Astrocyte (in vitro differentiated cells and primary cell): ENCODE measurements at regions not wholly inside any gene's neighbourhood (a gene's known extent, or its start where the extent isn't known, plus 50 kb on each side); places are given as distances from the start of the nearest gene placed in this dataset.

Experiments used
- DNase-seq: peaks from one replicate; pipeline ENCODE4 v3.0.0-alpha.2; 2010; ENCODE audit warnings: low read depth
- FAIRE-seq: peaks from 2 replicates; lab custom pipeline; 2011; peaks lifted over from hg19 to GRCh38; lab: Jason Lieb, UNC
- H2AFZ ChIP-seq: 2 replicates; pipeline ENCODE4 v1.6.0; 2012; ENCODE audit warnings: low read depth, low read length, inconsistent platforms
- H3K27ac ChIP-seq: 2 replicates; pipeline ENCODE4 v1.5.1; 2011; ENCODE audit warnings: low read depth, low read length, inconsistent platforms
- H3K27me3 ChIP-seq: 2 replicates; pipeline ENCODE4 v1.6.0; 2011; ENCODE audit warnings: low read length, inconsistent platforms; ENCODE audit not compliant: insufficient read depth
- H3K36me3 ChIP-seq: 2 replicates; pipeline ENCODE4 v1.5.1; 2011; ENCODE audit warnings: low read length, inconsistent platforms; ENCODE audit not compliant: insufficient read depth
- H3K4me1 ChIP-seq: 2 replicates; pipeline ENCODE4 v1.5.1; 2011; ENCODE audit warnings: low read length, inconsistent platforms; ENCODE audit not compliant: insufficient read depth
- H3K4me2 ChIP-seq: 2 replicates; pipeline ENCODE4 v1.6.0; 2012; ENCODE audit warnings: low read length, inconsistent platforms
- H3K4me3 ChIP-seq: 2 replicates; pipeline ENCODE4 v1.5.1; 2011; ENCODE audit warnings: low read depth, mild to moderate bottlenecking, low read length, inconsistent platforms; ENCODE audit not compliant: insufficient read depth
- H3K79me2 ChIP-seq: 2 replicates; pipeline ENCODE4 v1.6.0; 2012; ENCODE audit warnings: mild to moderate bottlenecking, low read length, inconsistent platforms; ENCODE audit not compliant: insufficient read depth
- H3K9ac ChIP-seq: 2 replicates; pipeline ENCODE4 v1.6.0; 2012; ENCODE audit warnings: mild to moderate bottlenecking, low read length, inconsistent platforms
- H3K9me3 ChIP-seq: 2 replicates; pipeline ENCODE4 v1.5.1; 2012; ENCODE audit warnings: low read depth, mild to moderate bottlenecking, low read length, inconsistent platforms; ENCODE audit not compliant: insufficient read depth
- H4K20me1 ChIP-seq: 2 replicates; pipeline ENCODE4 v1.6.0; 2012; ENCODE audit warnings: low read length, inconsistent platforms; ENCODE audit not compliant: insufficient read depth
- H3K27ac Mint-ChIP-seq: one replicate; pipeline ENCODE4 v1.8.0; 2021; ENCODE audit warnings: mild to moderate bottlenecking, mixed read lengths; ENCODE audit not compliant: unreplicated experiment
- H3K27me3 Mint-ChIP-seq: one replicate; pipeline ENCODE4 v1.8.0; 2021; ENCODE audit warnings: low read depth, mixed read lengths; ENCODE audit not compliant: unreplicated experiment
- H3K36me3 Mint-ChIP-seq: one replicate; pipeline ENCODE4 v1.8.0; 2021; ENCODE audit warnings: low read depth, mixed read lengths; ENCODE audit not compliant: unreplicated experiment
- H3K4me1 Mint-ChIP-seq: one replicate; pipeline ENCODE4 v1.8.0; 2021; ENCODE audit warnings: low read depth, mixed read lengths; ENCODE audit not compliant: unreplicated experiment
- H3K4me3 Mint-ChIP-seq: one replicate; pipeline ENCODE4 v1.8.0; 2021; ENCODE audit warnings: mild to moderate bottlenecking, moderate library complexity, mixed read lengths; ENCODE audit not compliant: unreplicated experiment
- H3K9me3 Mint-ChIP-seq: one replicate; pipeline ENCODE4 v1.8.0; 2021; ENCODE audit warnings: mild to moderate bottlenecking, mixed read lengths; ENCODE audit not compliant: unreplicated experiment
- CTCF ChIP-seq: IDR thresholded peaks from 2 replicates; pipeline ENCODE4 v1.5.1; 2011; ENCODE audit warnings: low read depth, mild to moderate bottlenecking, inconsistent platforms, low read length, moderate library complexity; ENCODE audit not compliant: insufficient read depth
- EZH2 ChIP-seq: IDR thresholded peaks from 2 replicates; pipeline ENCODE4 v1.6.1; 2012; ENCODE audit warnings: mild to moderate bottlenecking, low read length, inconsistent platforms; ENCODE audit not compliant: insufficient read depth

- no peak overlapping the region for H2AFZ ChIP-seq
- no peaks in the 10 kb centered on the region for H4K20me1 ChIP-seq
- no peak for DNase-seq
- H3K79me2 ChIP-seq, result no peaks in the 10 kb centered on the region
- no peak overlapping the region for H3K4me3 ChIP-seq
- no peaks in the 10 kb centered on the region for H3K4me1 Mint-ChIP-seq
- H3K9ac ChIP-seq, result no peak overlapping the region
- H3K27me3 ChIP-seq, result no peaks in the 10 kb centered on the region
- H3K27me3 Mint-ChIP-seq, result peaks cover 16% of the 10 kb centered on the region
- no peaks in the 10 kb centered on the region for H3K4me1 ChIP-seq
- H3K36me3 Mint-ChIP-seq, result peaks cover 2% of the 10 kb centered on the region
- no peak for FAIRE-seq
- H3K27ac Mint-ChIP-seq, result no peak overlapping the region
- H3K9me3 ChIP-seq, result no peaks in the 10 kb centered on the region
- H3K27ac ChIP-seq, result no peak overlapping the region
- TF ChIP-seq EZH2 (no peak), CTCF (no peak)
- no peak overlapping the region for H3K4me3 Mint-ChIP-seq
- no peaks in the 10 kb centered on the region for H3K36me3 ChIP-seq
- no peak overlapping the region for H3K4me2 ChIP-seq
- no peaks in the 10 kb centered on the region for H3K9me3 Mint-ChIP-seq
Observed at GRCh38 chr6:2596222-2596621, 154.5 kb downstream of the MYLK4 start.

- H4K20me1 ChIP-seq, result no peaks in the 10 kb centered on the region
- no peaks in the 10 kb centered on the region for H3K27me3 ChIP-seq
- H3K27ac Mint-ChIP-seq, result no peak overlapping the region
- no peaks in the 10 kb centered on the region for H3K79me2 ChIP-seq
- no peak overlapping the region for H3K4me3 Mint-ChIP-seq
- FAIRE-seq (no peak), DNase-seq (no peak)
- H3K27ac ChIP-seq, result no peak overlapping the region
- no peaks in the 10 kb centered on the region for H3K36me3 ChIP-seq
- H3K27me3 Mint-ChIP-seq, result peaks cover 13% of the 10 kb centered on the region
- no peak for TF ChIP-seq EZH2
- no peak for TF ChIP-seq CTCF
- H3K4me2 ChIP-seq, result no peak overlapping the region
- no peaks in the 10 kb centered on the region for H3K4me1 ChIP-seq
- H3K9ac ChIP-seq, result no peak overlapping the region
- H3K9me3 ChIP-seq, result no peaks in the 10 kb centered on the region
- H2AFZ ChIP-seq, result no peak overlapping the region
- H3K4me3 ChIP-seq, result no peak overlapping the region
- H3K4me1 Mint-ChIP-seq, result no peaks in the 10 kb centered on the region
- peaks cover 2% of the 10 kb centered on the region for H3K36me3 Mint-ChIP-seq
- H3K9me3 Mint-ChIP-seq, result no peaks in the 10 kb centered on the region
Observed at GRCh38 chr6:2594868-2595267, 155.9 kb downstream of the MYLK4 start.

- Mint-ChIP-seq H3K27ac (no peak overlapping the region), H3K4me3 (no peak overlapping the region), H3K27me3 (peaks cover 9% of the 10 kb centered on the region), H3K9me3 (peaks cover 5% of the 10 kb centered on the region), H3K36me3 (peaks cover 5% of the 10 kb centered on the region), H3K4me1 (no peaks in the 10 kb centered on the region)
- H3K27me3 ChIP-seq, result no peaks in the 10 kb centered on the region
- H3K36me3 ChIP-seq, result no peaks in the 10 kb centered on the region
- TF ChIP-seq CTCF (no peak), EZH2 (no peak)
- no peak overlapping the region for H3K4me3 ChIP-seq
- no peak overlapping the region for H3K9ac ChIP-seq
- H3K79me2 ChIP-seq, result no peaks in the 10 kb centered on the region
- H3K9me3 ChIP-seq, result no peaks in the 10 kb centered on the region
- H3K4me2 ChIP-seq, result no peak overlapping the region
- FAIRE-seq (no peak), DNase-seq (no peak)
- no peak overlapping the region for H3K27ac ChIP-seq
- H3K4me1 ChIP-seq, result no peaks in the 10 kb centered on the region
- H2AFZ ChIP-seq, result no peak overlapping the region
- no peaks in the 10 kb centered on the region for H4K20me1 ChIP-seq
Observed at GRCh38 chr6:2593167-2593566, 157.6 kb downstream of the MYLK4 start.
